MM.1S (cell line): ENCODE measurements at regions not wholly inside any gene's neighbourhood (a gene's known extent, or its start where the extent isn't known, plus 50 kb on each side); places are given as distances from the start of the nearest gene placed in this dataset.

ENCODE experiments used
- DNase-seq: peaks from one replicate; pipeline ENCODE4 v3.0.0-alpha.2; 2015
- H2AFZ ChIP-seq: fragments of 300-600 bp; sonication (generic); 2 replicates; pipeline ENCODE4 v1.6.0; 2016; ENCODE audit warnings: antibody characterized with exemption, low read length
- H3F3A ChIP-seq: fragments of 300-600 bp; sonication (generic); 2 replicates; pipeline ENCODE4 v1.6.1; 2016; ENCODE audit warnings: mild to moderate bottlenecking, antibody characterized with exemption, low read length, moderate library complexity, mixed read lengths; ENCODE audit not compliant: insufficient read depth
- H3K27ac ChIP-seq: fragments of 300-600 bp; sonication (generic); 2 replicates; pipeline ENCODE4 v1.5.1; 2016; ENCODE audit warnings: mild to moderate bottlenecking, low read length
- H3K27me3 ChIP-seq: fragments of 300-600 bp; sonication (generic); replicated peaks from 2 replicates; pipeline ENCODE4 v1.6.0; 2016; ENCODE audit warnings: low read length; ENCODE audit not compliant: insufficient read depth
- H3K36me3 ChIP-seq: fragments of 300-600 bp; sonication (generic); replicated peaks from 2 replicates; pipeline ENCODE4 v1.6.1; 2016; ENCODE audit warnings: mild to moderate bottlenecking, low read length, mixed read lengths; ENCODE audit not compliant: insufficient read depth
- H3K4me1 ChIP-seq: fragments of 300-600 bp; sonication (generic); 2 replicates; pipeline ENCODE4 v1.6.1; 2016; ENCODE audit warnings: low read length, mixed read lengths
- H3K4me2 ChIP-seq: fragments of 300-600 bp; sonication (generic); 2 replicates; pipeline ENCODE4 v1.6.0; 2016; ENCODE audit warnings: low read depth, low read length
- H3K4me3 ChIP-seq: fragments of 300-600 bp; sonication (generic); 2 replicates; pipeline ENCODE4 v1.5.1; 2016; ENCODE audit warnings: low read length, mixed read lengths
- H3K79me2 ChIP-seq: fragments of 300-600 bp; sonication (generic); 2 replicates; pipeline ENCODE4 v1.6.1; 2016; ENCODE audit warnings: mixed run types, low read length, mixed read lengths
- H3K9ac ChIP-seq: fragments of 300-600 bp; sonication (generic); 2 replicates; pipeline ENCODE4 v1.6.1; 2016; ENCODE audit warnings: low read length, mixed read lengths
- H3K9me2 ChIP-seq: fragments of 300-600 bp; sonication (generic); replicated peaks from 2 replicates; pipeline ENCODE4 v1.6.1; 2016; ENCODE audit warnings: mild to moderate bottlenecking, low read length, mixed read lengths; ENCODE audit not compliant: insufficient read depth
- H3K9me3 ChIP-seq: fragments of 300-600 bp; sonication (generic); replicated peaks from 2 replicates; pipeline ENCODE4 v1.6.1; 2016; ENCODE audit warnings: mild to moderate bottlenecking, low read length, mixed read lengths; ENCODE audit not compliant: insufficient read depth
- H4K20me1 ChIP-seq: fragments of 300-600 bp; sonication (generic); 2 replicates; pipeline ENCODE4 v1.6.1; 2016; ENCODE audit warnings: mild to moderate bottlenecking, low read length, moderate library complexity, mixed read lengths; ENCODE audit not compliant: insufficient read depth
- EZH2 ChIP-seq: fragments of 300-600 bp; sonication (generic); optimal IDR thresholded peaks from 2 replicates; pipeline ENCODE3; 2017; ENCODE audit warnings: low read depth, mild to moderate bottlenecking, antibody characterized with exemption, low read length, mixed read lengths
- EZH2phosphoT487 ChIP-seq: fragments of 300-600 bp; sonication (generic); IDR thresholded peaks from 2 replicates; pipeline ENCODE4 v1.6.1; 2018; ENCODE audit warnings: antibody characterized with exemption, low read length
- TF ChIP-seq, protein P1 (sequence below): fragments of 300-600 bp; sonication (generic); IDR thresholded peaks from 2 replicates; pipeline ENCODE4 v1.5.1; 2016; ENCODE audit warnings: antibody characterized with exemption, low read length, mixed read lengths

DNA sequence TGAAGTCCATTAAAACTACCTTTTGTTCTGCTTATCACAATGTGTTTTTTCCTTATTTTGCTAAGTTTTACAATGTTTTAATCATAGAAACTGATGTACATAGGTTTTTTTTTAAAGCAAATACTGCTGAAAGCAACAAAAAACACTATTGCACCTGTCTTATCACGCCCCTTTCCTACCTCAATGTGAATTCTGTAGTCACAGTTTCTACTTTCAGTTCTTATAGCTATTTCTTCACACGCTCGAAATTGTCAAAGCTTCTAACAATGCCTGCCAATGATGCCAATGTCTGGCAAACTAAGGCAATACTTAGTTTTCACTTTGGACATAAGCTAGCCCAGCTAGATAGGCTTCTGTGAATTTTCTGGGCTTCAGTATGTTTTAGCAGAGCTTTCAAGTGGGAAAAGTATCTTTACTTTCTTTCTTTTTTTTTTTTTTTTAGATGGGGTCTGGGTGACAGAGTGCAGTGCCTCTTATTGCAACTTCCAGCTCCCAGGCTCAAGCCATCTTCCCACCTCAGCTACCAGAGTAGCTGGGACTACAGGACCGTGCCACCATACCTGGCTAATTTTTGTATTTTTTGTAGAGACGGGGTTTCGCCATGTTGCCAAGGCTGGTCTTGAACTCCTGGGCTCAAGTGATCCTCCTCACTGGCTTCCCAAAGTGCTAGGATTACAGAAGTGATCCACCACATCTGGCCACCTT is 85.5 kb upstream of the HTR1B start:
- H3K4me1 ChIP-seq = no peaks in the 10 kb centered on the region
- no peaks in the 10 kb centered on the region for H3K9me2 ChIP-seq
- peak overlapping the region; percentile 21; the same call in 1 of the 2 replicates for H2AFZ ChIP-seq
- H3F3A ChIP-seq = no peaks in the 10 kb centered on the region
- DNase-seq = peak; percentile 48
- peak overlapping the region; percentile 50; the same call in 1 of the 2 replicates for H3K4me2 ChIP-seq
- H3K27me3 ChIP-seq = no peaks in the 10 kb centered on the region
- no peaks in the 10 kb centered on the region for H4K20me1 ChIP-seq
- H3K9me3 ChIP-seq = no peaks in the 10 kb centered on the region
- no peaks in the 10 kb centered on the region for H3K36me3 ChIP-seq
- no peak for TF ChIP-seq EZH2
- no peak for TF ChIP-seq EZH2phosphoT487
- TF ChIP-seq, protein P1, sequence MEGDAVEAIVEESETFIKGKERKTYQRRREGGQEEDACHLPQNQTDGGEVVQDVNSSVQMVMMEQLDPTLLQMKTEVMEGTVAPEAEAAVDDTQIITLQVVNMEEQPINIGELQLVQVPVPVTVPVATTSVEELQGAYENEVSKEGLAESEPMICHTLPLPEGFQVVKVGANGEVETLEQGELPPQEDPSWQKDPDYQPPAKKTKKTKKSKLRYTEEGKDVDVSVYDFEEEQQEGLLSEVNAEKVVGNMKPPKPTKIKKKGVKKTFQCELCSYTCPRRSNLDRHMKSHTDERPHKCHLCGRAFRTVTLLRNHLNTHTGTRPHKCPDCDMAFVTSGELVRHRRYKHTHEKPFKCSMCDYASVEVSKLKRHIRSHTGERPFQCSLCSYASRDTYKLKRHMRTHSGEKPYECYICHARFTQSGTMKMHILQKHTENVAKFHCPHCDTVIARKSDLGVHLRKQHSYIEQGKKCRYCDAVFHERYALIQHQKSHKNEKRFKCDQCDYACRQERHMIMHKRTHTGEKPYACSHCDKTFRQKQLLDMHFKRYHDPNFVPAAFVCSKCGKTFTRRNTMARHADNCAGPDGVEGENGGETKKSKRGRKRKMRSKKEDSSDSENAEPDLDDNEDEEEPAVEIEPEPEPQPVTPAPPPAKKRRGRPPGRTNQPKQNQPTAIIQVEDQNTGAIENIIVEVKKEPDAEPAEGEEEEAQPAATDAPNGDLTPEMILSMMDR = no peak
- H3K27ac ChIP-seq = peak overlapping the region; percentile 58
- peak overlapping the region; percentile 21; the same call in 1 of the 2 replicates for H3K4me3 ChIP-seq
- H3K79me2 ChIP-seq = no peaks in the 10 kb centered on the region
- H3K9ac ChIP-seq = no peak overlapping the region; the same call in 1 of the 2 replicates

DNA sequence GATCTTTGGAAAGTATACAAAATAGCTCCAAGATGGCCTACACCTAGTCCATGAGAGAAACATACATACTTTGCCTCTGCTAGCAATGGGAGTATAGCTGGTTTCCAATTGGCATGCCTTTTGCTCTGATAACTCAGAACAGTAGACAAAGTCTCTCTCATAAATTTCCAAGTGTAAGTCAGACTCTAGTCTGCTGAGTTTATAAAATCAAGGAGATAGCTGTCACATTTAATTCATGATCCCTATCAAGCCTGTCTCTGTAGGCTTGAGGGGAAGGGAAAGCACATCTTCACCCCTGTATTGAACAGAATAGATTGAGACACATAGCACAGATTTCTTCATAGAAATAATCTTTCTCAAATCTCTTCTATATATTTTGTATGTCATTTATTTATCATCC is 87.8 kb upstream of the HTR1B start:
- TF ChIP-seq EZH2 = no peak
- TF ChIP-seq EZH2phosphoT487 = no peak
- TF ChIP-seq, protein P1 = no peak

DNA sequence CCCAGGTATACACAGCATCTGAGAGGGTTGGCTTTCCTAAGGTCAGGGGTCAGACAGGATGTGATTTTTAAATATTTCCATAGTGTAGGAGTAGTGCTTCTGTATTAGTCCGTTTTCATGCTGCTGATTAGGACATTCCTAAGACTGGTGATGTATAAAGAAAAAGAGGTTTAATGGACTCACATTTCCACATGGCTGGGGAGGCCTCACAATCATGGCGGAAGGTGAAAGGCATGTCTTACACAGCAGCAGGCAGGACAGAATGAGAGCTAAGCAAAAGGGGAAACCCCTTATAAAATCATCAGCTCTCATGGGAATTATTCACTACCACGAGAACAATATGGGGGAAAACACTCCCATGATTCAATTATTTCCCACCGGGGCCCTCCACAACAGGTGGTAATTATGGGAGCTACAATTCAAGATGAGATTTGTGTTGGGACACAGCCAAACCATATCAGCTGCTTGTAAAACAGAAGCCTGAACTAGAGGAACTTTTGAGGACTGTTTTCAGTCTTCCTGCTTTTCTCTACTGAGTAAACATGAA is 91.0 kb upstream of the MEI4 start:
- Histone ChIP-seq H3K79me2 (no peaks in the 10 kb centered on the region), H3K4me2 (no peak overlapping the region), H3K27ac (no peak overlapping the region), H3K4me3 (no peak overlapping the region), H3K9ac (no peak overlapping the region), H3K27me3 (no peaks in the 10 kb centered on the region), H3K36me3 (no peaks in the 10 kb centered on the region), H3F3A (no peaks in the 10 kb centered on the region), H3K9me3 (no peaks in the 10 kb centered on the region), H3K4me1 (no peaks in the 10 kb centered on the region), H3K9me2 (no peaks in the 10 kb centered on the region), H2AFZ (no peak overlapping the region), H4K20me1 (no peaks in the 10 kb centered on the region)
- DNase-seq = no peak
- TF ChIP-seq, protein P1 = no peak
- TF ChIP-seq EZH2 (no peak), EZH2phosphoT487 (no peak)

More for the DNA sequence above, 87.8 kb upstream of the HTR1B start:
- Histone ChIP-seq H3K27ac (no peak overlapping the region), H3K4me1 (no peaks in the 10 kb centered on the region), H3K9me2 (no peaks in the 10 kb centered on the region), H3K4me2 (no peak overlapping the region), H3K9me3 (no peaks in the 10 kb centered on the region), H2AFZ (no peak overlapping the region), H3F3A (no peaks in the 10 kb centered on the region), H3K79me2 (no peaks in the 10 kb centered on the region), H3K4me3 (no peak overlapping the region), H3K9ac (no peak overlapping the region), H3K36me3 (no peaks in the 10 kb centered on the region), H3K27me3 (no peaks in the 10 kb centered on the region), H4K20me1 (no peaks in the 10 kb centered on the region)
- DNase-seq = no peak
